ENCODE measurements at regions not wholly inside any gene's neighbourhood (a gene's known extent, or its start where the extent isn't known, plus 50 kb on each side); places are given as distances from the start of the nearest gene placed in this dataset.

DNA sequence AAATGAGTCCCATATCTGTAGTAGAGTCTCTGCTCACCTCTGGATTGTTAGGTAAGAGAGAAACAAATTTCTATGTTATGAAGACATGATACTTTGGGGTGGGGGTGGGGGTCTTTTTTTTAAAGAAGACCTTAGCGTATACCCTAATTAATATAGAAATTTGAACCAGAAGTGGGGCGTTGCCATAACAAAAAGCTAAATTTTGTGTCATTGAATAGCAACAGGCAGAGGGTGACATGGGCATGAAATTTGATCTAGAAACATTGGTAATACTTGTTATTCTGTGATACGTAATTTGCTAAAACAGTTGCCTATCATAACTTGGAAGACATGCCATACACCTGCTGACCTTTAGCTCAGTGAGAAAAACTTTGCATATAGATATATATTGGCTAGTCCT, 92.3 kb upstream of the SLC38A2 start:
- TF ChIP-seq POLR2A (IDR thresholded peaks at IDR 0.05; ENCODE audit: extremely low read depth, insufficient read length) (no peak), MAX (IDR thresholded peaks at IDR 0.05; ENCODE audit: low read depth, low read length) (no peak), CTCF (IDR thresholded peaks at IDR 0.05; ENCODE audit: low read depth, low read length) (no peak)

Measured in NB4 (cell line).